HG03159 (cell line): ENCODE measurements at regions not wholly inside any gene's neighbourhood (a gene's known extent, or its start where the extent isn't known, plus 50 kb on each side); places are given as distances from the start of the nearest gene placed in this dataset.
"Not testable (repeated sequence)": the region's sequence is repeated elsewhere in the genome, so short reads cannot be mapped to it uniquely, and the experiment has no call there.

Experiments used
- ATAC-seq: cut with Tn5 transposase; IDR thresholded peaks from one replicate; pipeline ENCODE4 v1.9.1; 2021; ENCODE audit warnings: mild to moderate bottlenecking, moderate library complexity; ENCODE audit not compliant: unreplicated experiment

DNA sequence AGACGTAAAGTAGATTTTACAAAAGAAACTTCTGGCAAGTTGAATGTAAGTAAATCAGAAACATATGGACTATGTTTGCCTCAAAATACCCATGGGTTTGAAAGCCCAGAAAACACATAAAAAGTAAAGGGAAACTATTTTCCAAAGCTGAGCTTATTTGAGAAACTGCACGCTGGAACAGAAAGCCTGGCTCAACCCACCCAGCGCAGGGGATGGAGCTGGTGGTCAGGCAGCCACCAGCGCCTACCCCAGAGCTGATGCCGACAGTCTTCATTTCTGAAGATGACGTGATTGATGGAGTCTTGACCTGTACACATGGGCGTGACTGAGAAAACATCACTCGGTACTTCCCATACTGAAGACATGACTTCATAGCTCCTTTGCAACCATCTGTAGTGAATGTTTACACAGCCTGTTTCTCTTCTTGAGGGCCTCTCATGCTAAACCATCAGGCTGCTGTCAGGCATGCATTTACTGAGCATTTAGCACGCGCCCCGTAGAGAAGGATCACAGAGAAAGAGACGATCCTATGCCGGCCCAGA is 232.6 kb upstream of the AUTS2 start:
- ATAC-seq, result no peak

DNA sequence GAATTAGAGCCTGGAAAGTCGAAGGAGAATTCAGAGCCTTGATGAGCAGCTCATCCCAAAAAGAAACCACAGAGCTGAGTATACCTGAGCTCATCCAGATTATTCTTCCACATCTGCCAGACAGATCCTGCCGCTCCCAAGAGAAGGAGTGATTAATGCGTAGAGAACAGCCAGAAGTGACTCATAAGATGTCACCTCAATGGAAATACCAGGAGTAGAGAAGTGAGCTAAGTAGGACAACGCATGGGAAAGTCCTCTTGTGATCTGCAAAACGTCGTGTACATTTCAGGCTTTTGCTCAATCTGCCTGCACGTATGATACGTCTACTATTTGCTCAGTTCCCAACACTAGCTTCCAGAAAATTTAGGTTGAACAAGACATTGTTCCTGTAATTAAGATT is 230.5 kb upstream of the AUTS2 start:
- no peak for ATAC-seq

GRCh38 chr7:69373171-69374043 is 224.9 kb upstream of the AUTS2 start:
- ATAC-seq, result no peak

- ATAC-seq, result no peak
These were observed 224.2 kb upstream of the AUTS2 start for GRCh38 chr7:69374044-69374425.

GRCh38 chr7:69377191-69377590 is 221.1 kb upstream of the AUTS2 start:
- ATAC-seq, result no peak

- no peak for ATAC-seq
These were observed 209.7 kb upstream of the AUTS2 start for GRCh38 chr7:69388452-69389137.

- no peak for ATAC-seq
These were observed 209.1 kb upstream of the AUTS2 start for GRCh38 chr7:69389216-69389615.

GRCh38 chr7:69393912-69394311 is 204.4 kb upstream of the AUTS2 start:
- not testable (repeated sequence) for ATAC-seq

- no peak for ATAC-seq
These were observed 203.1 kb upstream of the AUTS2 start for GRCh38 chr7:69395061-69395714.

GRCh38 chr7:69398986-69399385 is 199.3 kb upstream of the AUTS2 start:
- no peak for ATAC-seq

GRCh38 chr7:69399401-69399800 is 198.9 kb upstream of the AUTS2 start:
- no peak for ATAC-seq

- ATAC-seq, result no peak
These were observed 195.6 kb upstream of the AUTS2 start for GRCh38 chr7:69402696-69403095.

DNA sequence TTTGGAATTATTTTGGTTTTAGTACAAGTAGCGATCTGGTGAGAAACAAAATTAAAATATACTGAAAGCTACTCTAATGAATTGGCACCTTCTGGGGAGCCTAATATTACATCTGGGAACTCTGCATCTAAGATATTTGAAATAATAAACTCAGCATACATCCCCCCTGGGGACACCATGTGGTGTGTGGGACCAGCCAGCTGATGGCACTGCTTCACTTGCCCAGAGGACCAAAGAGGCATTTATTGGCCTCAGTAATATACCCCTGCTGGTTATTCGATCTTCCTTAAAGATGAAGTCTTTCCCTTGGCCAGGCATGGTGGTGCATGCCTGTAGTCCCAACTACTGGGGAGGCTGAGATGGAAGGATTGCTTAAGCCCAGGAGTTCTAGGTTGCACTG is 195.1 kb upstream of the AUTS2 start:
- ATAC-seq, result no peak

DNA sequence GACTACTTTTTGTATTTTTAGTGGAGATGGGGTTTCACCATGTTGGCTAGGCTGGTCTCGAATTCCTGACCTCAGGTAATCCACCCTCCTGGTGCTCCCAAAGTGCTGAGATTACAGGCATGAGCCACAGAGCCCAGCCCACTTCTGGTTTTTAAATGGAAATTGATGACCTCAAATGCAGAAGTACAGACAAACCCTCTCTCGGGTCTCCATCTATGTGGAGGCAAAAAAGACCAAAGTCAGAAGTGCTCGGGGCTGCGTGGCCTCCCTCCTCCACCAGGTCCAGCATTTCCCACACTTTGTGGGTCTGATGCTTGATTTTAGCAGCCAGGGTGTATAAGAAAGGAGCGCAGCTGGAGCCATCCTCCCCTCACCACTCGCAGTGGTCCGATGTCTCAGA is 187.3 kb upstream of the AUTS2 start:
- ATAC-seq, result no peak

DNA sequence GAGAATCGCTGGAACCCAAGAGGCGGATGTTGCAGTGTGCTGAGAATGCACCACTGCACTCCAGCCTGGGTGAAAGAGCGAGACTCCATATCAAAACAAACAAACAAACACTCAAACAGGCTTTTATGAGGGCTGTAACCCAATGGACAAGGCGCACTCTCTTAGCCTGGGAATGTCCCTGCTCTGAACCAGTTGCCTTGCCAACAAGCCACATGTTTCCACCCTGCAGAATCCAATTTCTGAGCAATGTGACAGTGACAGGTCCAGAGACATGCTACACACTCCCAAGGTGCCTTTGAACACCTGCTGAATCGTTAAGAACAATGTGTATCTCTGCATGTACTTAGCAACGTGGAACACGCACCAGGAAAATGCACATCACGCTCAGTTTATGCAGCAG is 186.8 kb upstream of the AUTS2 start:
- no peak for ATAC-seq

DNA sequence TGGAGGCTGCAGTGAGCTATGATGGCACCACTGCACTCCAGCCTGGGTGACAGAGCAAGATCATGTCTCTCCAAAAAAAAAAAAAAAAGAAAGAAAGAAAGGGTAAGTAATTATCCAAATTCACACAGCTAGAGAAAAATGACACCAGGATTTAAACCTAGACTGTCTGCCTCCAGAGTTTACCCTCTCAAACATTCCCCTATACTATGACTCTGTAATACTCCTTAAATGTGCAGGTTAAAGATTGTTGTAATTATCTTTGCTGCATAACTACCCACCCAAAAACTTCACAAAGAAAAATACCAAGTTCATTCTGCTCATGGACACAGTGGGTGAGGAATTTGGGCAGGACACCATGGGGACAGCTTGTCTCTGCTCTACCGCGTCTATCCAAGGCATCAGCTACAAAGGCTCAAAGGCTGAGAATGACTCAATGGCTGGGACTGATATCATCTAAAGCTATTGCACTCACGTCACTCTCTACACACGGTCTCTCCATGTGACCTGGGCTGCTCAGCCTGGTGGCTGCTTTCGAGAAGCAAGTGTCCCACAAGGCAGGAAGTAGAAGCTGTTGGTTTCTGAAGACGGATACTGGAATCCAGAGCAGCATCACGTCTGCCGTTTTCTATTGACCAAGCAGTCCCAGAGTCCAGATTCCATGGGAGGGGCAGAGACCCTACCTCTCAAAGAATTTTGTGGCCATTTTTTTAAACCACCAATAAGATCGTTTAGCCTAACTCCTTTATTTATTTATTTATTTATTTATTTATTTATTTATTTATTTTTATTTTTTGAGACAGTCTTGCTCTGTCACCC is 185.7 kb upstream of the AUTS2 start:
- no peak for ATAC-seq

DNA sequence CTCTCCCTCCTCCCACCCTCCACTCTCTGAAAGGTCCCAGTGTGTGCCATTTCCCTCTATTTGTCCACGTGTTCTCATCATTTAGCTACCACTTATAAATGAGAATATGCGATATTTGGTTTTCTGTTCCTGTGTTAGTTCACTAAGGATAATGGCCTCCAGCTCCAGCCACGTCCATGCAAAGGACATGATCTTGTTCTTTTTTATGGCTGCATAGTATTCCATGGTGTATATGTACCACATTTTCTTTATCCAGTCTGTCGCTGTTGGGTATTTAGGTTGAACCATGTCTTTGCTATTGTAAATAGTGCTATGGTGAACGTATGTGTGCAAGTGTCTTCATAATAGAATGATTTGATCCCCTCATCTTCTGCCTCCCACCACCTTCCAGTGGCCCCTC is 183.7 kb upstream of the AUTS2 start:
- no peak for ATAC-seq

DNA sequence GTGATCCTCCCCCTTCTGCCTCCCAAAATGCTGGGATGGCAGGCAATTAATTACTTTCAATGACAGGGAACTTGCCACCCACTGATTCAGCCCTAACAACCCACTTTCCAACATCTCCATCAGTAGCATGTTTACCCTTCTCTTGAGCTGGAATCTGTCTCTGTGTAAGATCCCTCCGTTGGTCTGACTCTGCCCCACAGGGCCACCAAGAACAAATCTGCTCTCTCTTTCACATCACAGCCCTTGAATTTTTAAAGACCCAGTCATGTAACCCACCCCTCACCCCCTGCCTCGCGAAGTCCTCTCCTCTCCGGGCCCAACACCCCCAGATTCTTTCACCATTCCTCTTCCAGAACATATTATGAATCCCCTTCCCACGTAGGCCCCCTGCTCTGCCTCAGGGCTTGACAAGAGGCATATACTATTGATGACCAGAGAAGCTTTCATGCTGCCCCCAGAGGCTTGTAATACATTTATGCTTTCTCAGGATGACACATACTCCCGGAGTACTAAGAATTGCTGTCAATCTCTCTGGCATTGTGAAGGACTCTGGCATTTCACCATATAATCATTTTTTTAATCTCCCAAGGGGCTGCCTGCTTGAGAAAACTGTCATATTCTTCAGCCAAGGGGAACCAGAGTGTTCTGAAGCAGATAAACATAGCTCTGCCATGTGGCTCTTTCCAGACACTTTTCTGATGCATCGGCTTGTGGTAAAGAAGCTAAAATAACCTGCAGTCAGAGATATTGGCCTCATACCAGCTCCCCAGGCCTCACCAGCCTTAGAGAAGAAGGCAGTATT is 179.2 kb upstream of the AUTS2 start:
- ATAC-seq, result no peak

DNA sequence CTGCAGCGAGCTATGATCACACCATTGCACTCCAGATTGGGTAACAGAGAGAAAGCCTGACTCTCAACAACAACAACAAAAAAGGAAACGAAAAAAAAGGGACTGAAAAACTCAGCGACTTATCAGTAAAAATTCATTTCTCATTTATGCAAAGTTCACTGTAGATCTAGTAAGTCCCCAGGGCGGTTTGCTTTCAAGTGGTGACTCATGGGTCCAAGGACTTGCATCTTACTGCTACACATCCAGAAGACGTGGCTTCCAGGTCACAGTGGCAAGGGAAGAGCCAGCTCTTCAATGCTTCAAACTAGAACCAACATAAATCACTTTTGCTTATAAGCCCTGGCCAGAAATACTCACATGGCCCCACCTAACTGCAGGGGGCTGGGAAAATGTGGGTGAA is 178.3 kb upstream of the AUTS2 start:
- no peak for ATAC-seq

- no peak for ATAC-seq
These were observed 175.7 kb upstream of the AUTS2 start for GRCh38 chr7:69422574-69422985.
